Stimulated activated CD4-positive, alpha-beta T cell treated with anti-CD3 and anti-CD28 coated beads, TNF-alpha, amount 100 ng/mL, for 48 hours (primary cell): ENCODE measurements at regions not wholly inside any gene's neighbourhood (a gene's known extent, or its start where the extent isn't known, plus 50 kb on each side); places are given as distances from the start of the nearest gene placed in this dataset.

Experiments used
- DNase-seq, 3 donors: peaks; one replicate each; pipeline ENCODE4 v3.0.0-alpha.2; 2020; ENCODE audit warnings: low read depth in 3 of 3

- no peak for DNase-seq
Observed at GRCh38 chr9:129359916-129360536, 182.0 kb upstream of the IER5L start.

- no peak for DNase-seq
Observed at GRCh38 chr9:129359162-129359811, 181.2 kb upstream of the IER5L start.

GRCh38 chr9:129358621-129359154, 180.6 kb upstream of the IER5L start:
- no peak for DNase-seq

DNA sequence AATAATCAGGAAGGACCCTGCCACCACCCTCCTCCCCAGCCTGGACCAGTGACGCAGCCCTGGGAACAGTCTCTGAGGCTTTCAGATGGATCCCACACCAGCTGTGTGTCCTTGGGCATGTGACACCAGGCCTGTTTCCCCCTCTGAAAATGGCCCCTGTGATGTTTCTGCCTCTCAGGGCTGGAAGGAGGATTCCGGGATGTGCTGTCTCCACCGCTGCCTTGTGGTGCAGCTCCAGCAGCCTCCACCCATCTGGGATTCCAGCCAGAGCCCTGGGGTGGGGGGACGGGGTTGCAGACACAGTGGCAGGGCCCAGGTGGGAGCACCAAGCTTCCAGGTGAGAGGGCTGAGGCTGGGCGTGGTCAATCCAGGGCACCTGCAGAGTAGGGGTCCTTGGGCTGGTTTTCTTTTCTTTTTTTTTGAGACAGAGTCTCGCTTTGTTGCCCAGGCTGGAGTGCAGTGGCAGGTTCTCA, 179.7 kb upstream of the IER5L start:
- DNase-seq = no peak

DNA sequence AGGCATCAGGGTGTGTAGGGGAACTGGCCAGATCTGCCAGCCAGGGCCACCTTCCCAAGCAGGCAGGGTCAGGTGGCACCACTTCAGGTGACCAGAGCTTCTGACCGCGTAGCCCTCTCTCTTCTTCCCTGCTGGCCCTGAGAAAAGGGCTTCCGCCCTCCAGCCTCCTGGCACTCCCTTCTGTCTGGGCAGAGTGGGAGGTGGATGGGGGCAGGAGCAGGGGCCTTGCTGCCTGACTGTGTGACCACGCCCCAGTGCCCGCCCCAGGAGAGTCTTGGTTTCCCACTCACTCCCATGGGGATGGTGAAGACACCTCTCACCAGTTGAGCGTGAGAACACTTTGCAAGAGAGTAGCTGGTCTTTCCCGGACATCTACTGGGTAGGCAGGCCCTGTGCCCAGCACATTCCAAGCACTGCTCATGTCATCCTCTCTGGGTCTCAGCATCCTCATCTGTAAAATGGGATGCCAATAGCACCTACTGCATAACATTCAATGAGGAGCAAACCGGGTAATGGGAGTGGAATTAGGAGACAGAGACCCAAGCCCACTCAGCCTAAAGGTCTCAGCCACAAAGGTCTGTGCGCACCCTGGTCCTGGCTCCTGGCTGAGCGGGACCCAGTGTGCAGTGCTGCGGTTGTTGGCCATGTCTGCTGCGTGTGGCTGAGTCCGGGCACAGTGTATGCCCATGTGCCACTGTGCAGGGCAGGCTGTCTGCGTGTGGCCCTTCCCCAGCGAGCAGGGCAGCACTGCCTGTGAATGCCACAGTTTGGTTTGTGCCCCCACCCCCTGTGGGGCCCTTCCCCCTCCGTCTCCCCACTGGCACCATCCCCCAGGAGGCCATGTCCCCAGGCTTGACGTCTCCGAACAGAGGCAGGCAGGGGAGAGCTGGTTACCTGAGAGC, 179.1 kb upstream of the IER5L start:
- no peak for DNase-seq

GRCh38 chr9:129355631-129356030, 177.6 kb upstream of the IER5L start:
- no peak for DNase-seq

- no peak for DNase-seq
Observed at GRCh38 chr9:129354498-129354897, 176.4 kb upstream of the IER5L start.

DNA sequence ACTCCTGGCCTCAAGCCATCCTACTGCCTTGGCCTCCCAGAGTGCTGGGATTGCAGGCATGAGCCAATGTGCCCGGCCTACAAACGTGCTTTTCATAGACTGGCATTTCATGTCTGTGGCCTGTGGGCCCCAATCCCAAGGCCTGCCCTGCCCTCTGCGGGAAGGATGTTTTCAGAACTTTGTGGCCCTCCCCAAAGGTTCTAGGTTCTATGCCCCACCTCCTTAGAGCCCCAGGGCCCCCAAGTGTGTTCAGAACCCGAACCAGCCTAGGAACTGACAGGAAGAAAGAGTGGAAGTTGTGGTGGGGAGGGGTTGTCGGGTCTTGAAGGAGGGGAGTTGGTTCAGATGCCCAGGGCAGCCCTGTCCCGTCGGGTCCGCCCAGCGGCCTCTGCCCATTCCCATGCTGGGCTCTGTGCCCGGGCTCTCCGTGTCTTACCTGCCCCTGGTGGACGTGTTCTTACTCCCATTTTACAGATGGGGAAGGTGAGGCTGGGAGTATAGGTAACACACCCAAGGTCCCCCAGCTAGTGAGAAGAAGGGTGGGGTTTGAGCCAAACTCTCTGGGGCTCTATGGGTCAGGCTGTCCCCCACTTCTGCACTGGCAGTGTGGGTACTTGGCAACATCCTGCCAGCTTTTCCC, 175.8 kb upstream of the IER5L start:
- no peak for DNase-seq

DNA sequence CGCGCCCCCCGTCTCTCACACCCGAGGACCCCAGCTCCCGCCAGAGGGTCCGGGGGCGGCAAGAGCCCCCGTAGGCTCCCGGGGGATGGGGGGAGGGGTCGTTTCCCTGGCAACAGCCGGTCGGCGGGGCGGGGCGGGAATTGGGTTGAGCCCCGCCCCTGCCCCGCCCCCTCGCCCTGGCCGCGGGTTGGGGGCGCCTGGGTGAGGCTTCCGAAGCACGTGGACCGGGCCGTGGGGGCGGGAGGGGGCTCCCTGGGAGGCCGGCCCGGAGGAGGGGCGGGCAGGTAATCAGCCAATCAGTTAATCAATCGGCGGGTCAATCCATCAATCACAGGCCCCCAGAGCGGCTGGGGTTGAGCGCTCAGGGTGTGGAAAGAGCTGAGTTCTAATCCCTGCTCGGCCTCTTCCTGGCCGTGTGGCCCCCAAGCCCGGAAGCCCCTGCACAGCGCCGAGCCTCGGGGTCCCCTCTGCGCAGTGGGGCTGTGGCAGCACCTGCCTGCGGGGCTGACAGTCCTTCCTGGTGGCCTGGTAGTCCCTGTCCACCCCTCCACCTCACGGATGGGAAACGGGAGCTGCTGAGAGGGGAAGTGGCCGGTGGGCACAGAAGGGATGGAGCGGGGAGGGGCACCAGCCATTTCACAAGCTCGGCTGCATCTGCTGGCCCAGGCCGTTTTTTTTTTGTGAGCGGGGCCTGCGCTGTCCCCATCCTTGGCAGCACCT, 174.2 kb upstream of the IER5L start:
- no peak for DNase-seq

GRCh38 chr9:129351642-129352145, 173.6 kb upstream of the IER5L start:
- no peak for DNase-seq

- no peak for DNase-seq
Observed at GRCh38 chr9:129351058-129351641, 173.1 kb upstream of the IER5L start.

DNA sequence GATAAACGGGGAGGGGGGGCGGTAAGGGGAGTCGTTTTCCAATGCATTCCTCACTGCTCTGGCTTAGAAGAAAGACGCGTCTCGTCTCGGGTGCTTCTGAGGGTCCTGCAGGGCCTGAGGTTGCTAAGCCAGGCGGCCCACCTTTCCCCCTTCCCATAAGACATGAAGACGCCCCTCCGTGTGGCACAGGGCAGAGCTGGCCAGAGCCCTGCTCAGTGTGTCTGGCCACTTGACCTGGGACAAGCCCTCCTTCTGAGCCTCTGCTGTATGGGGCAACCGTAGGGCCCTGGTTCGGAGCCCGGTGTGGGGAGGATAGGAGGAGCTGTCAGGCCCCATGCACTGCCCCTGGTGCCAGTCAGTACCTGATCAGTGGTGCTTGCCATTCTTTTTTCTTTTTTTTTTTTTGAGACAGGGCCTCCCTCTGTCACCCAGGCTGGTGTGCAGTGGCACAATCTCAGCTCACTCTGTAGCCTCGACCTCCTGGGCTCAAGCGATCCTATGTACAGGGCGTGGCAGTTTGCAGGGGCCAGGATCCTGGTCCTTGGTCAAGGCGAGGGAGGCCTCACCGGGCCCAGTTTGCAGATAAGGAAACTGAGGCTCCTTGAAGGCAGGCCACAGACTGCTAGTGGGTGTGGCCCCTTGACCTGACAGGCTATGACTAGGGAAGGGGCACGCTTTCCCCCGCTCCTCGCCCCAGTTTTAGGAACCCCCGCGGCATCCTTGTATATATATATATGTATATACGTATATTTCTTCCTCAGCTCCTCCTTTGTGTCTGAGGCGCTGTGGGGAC, 172.3 kb upstream of the IER5L start:
- DNase-seq = no peak

- DNase-seq = no peak
Observed at GRCh38 chr9:129349665-129349947, 171.5 kb upstream of the IER5L start.

GRCh38 chr9:129348890-129349664, 171.0 kb upstream of the IER5L start:
- DNase-seq = no peak

DNA sequence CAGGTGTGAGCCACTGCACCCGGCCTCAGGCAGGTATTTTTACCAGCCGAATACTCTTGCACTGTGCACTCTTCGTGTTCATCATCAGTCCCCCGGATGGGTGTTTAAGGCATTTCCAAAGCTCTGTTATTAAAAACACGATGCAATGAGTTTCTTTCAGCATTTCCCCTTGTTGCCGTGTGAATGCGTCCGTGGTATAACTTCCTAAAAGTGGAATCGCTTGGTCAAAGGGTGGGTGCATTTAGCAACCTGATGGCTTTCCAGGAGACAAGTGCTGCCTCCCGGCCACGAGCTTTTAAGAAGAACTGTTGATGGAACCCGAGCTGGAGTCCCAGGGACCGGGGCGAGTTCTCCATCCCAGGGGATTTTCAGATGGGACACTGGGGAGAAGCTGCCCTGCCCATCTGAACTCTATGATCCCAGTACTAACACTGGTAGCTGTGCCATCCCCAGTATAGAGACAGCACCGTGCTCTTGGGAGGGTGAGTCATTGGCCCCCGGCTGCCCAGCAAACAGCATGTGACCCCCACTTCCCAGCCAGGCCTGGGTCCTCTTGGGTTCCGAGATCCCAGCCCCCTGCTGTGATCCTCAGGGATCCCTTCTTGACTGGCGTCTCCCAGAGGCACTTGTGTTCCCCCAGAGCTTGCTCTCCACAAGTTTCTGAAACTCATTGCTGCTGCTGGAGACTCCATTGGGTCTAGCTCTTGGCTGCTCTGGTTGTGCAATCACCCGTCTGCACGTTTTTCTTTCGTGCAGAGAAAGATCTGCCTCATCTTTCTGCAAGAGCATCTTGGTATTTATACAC, 169.5 kb upstream of the IER5L start:
- DNase-seq = no peak

DNA sequence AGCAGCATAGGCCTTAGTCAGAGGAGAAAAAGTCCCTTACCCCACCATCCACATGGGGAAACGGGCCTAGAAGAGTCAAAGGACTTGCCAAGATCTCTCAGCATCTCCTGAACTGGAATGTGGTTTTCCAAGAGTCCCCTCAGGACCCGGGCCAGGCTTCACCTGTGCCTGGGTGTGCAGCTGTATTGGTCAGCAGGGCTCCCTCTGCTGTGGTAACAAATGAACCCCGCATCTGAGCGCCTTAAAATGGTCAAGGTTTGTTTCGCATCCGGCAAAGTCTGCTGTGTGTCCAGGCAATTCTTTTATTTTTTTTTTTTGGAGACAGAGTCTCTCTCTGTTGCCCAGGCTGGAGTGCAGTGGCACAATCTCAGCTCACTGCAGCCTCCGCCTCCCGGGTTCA, 168.0 kb upstream of the IER5L start:
- DNase-seq = no peak

DNA sequence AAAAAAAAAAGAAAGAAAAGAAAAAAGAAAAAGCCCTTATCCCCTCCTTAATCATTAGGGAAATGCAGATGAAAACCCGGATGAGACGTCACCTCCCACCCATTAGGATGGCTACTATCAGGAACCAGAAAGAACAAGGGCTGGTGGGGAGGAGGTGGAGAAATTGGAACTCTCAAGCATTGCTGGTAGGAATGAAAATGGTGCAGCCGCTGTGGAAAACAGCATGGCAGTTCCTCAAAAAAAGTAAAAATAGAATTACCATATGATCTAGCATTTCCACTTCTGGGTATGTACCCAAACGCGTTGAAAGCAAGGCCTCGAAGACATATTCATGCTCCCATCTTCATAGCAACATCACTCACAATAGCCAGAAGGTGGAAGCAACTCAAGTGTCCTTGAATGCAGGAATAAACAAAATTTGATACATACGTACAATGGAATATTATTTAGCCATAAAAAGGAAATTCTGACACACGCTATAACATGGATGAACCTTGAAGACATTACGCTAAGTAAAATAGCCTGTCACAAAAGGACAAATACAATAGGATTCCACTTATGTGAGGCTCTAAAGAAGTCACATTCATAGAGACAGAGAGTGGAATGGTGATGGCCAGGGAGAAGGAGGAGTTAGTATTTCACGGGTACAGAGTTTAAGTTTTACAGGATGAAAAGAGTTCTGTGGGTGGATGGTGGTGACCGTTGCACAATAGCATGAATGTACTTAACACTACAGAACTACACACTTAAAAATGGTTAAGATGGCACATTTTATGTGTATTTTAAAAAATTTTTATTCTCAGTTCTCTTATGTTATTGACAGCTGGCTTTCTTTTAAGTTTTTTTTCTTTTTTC, 166.8 kb upstream of the IER5L start:
- DNase-seq = no peak
